Fibroblast of gingiva (primary cell): ENCODE measurements at regions not wholly inside any gene's neighbourhood (a gene's known extent, or its start where the extent isn't known, plus 50 kb on each side); places are given as distances from the start of the nearest gene placed in this dataset.

Source experiments
- DNase-seq: peaks from one replicate; pipeline ENCODE4 v3.0.0-alpha.2; 2011; ENCODE audit warnings: low read depth

- no peak for DNase-seq
Observed at GRCh38 chr12:102781117-102781516, 135.9 kb downstream of the PAH start.

GRCh38 chr12:102776041-102776440 is 141.0 kb downstream of the PAH start:
- DNase-seq, result no peak

GRCh38 chr12:102769323-102769916 is 147.6 kb downstream of the PAH start:
- DNase-seq, result peak; percentile 19

- DNase-seq, result no peak
Observed at GRCh38 chr12:102766961-102767360, 150.1 kb downstream of the PAH start.

- no peak for DNase-seq
Observed at GRCh38 chr12:102765736-102766135, 151.3 kb downstream of the PAH start.

GRCh38 chr12:102763471-102763870 is 153.6 kb downstream of the PAH start:
- DNase-seq, result no peak

GRCh38 chr12:102763061-102763460 is 154.0 kb downstream of the PAH start:
- no peak for DNase-seq

GRCh38 chr12:102760322-102760721 is 156.7 kb downstream of the PAH start:
- no peak for DNase-seq

GRCh38 chr12:102759466-102759865 is 157.6 kb downstream of the PAH start:
- no peak for DNase-seq

- DNase-seq, result no peak
Observed at GRCh38 chr12:102757882-102758226, 159.2 kb downstream of the PAH start.

GRCh38 chr12:102757154-102757881 is 159.7 kb downstream of the PAH start:
- DNase-seq, result no peak

- no peak for DNase-seq
Observed at GRCh38 chr12:102756530-102756929, 160.5 kb downstream of the PAH start.

GRCh38 chr12:102755266-102755665 is 161.8 kb downstream of the PAH start:
- no peak for DNase-seq

GRCh38 chr12:102753802-102754201 is 163.2 kb downstream of the PAH start:
- no peak for DNase-seq

GRCh38 chr12:102748704-102749103 is 168.3 kb downstream of the PAH start:
- DNase-seq, result no peak

GRCh38 chr12:102746963-102747362 is 170.1 kb downstream of the PAH start:
- no peak for DNase-seq

GRCh38 chr12:102745971-102746600 is 171.0 kb downstream of the PAH start:
- no peak for DNase-seq

GRCh38 chr12:102741196-102741595 is 175.8 kb downstream of the PAH start:
- no peak for DNase-seq

GRCh38 chr12:102740141-102740955 is 176.7 kb downstream of the PAH start:
- DNase-seq, result peak; percentile 3

- DNase-seq, result no peak
Observed at GRCh38 chr12:102736328-102736727, 180.7 kb downstream of the PAH start.

- DNase-seq, result no peak
Observed at GRCh38 chr12:102735104-102735503, 181.9 kb downstream of the PAH start.

GRCh38 chr12:102730996-102731395 is 186.0 kb downstream of the PAH start:
- DNase-seq, result no peak
